DMS53 (cell line): ENCODE measurements at regions not wholly inside any gene's neighbourhood (a gene's known extent, or its start where the extent isn't known, plus 50 kb on each side); places are given as distances from the start of the nearest gene placed in this dataset.

Source experiments
- DNase-seq: peaks from one replicate; lab custom pipeline; 2025; lab: John Stamatoyannopoulos, UW

DNA sequence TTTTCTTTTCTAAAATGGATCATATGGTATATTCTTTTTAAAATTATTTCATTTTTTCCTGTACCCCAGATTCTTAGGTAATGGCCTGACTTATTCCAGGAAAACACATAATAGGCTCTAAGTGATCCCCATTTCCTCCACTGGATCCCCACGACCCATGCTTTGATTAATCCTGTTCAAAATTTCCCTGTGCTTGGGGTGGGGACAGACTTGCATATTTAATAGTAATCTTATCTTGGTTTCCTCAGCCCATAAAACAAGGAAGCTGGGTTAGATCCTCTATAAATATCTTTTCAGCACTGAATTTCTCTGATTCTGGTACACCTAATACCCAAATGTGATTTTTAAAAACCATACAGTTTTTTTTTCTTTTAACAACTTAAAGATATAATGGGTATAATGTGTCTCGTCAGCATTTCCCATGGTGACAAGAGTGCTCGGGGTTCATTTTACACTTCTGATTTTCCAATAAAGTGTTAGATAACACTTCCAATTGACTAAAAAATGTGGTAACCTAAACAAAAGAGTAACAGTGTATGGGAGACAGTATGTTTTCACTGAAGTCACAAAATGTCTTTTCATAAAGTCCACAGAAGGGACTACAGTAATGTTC is 693.5 kb upstream of the TENM3 start:
- DNase-seq: peak; percentile 17

DNA sequence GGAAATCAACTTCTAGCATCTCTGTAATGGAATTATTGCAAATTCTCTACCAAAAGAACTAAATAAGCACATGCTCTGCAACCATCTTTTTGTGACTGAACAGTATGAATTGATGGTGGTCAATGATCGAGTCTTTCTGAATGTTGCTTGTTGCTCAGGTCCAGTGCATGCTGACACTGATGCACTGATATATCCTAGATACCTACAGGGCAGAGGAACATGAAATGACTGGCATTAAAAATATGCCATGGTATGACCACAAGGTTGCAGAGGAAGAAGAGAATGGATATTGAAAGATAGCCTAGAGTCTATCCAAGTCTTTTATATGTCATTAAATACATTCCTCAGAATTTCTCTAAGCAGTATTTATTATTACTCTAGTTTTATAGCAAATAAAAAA is 692.8 kb upstream of the TENM3 start:
- DNase-seq: no peak

DNA sequence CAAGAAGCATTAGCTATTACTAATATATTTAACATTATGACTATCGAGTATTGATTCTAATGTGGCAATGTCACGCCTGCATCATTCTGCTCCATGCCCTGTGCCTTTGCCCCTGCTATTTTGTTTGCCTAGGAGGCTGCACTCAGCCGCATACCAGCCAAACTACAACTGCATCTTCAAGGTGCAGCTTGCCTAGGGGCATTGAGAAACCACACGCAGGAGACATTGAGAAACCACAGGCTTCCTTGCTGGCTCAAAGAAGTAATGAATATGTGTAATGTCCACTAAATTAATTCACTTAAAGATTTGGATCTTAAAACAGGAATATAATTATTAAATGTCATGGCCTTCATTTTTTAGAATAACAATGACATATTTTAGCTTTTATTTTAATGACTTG is 683.6 kb upstream of the TENM3 start:
- DNase-seq: no peak

DNA sequence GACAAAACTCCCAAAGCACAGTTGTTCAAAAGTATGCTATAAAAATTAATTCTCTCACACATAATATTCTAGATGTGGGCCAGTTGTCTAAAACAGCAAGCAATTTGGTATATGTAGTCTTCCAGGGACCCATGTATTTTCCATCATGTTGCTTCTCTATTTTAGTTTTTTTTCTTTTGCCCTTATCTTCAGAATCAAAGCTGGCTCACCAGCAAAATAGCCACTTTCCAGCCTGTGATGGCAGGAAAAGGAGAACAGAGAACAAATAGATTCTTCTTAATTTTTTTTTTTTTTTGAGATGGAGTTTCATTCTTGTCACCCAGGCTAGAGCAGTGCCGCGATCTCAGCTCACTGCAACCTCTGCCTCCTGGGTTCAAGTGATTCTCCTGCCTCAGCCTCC is 680.8 kb upstream of the TENM3 start:
- DNase-seq: no peak

DNA sequence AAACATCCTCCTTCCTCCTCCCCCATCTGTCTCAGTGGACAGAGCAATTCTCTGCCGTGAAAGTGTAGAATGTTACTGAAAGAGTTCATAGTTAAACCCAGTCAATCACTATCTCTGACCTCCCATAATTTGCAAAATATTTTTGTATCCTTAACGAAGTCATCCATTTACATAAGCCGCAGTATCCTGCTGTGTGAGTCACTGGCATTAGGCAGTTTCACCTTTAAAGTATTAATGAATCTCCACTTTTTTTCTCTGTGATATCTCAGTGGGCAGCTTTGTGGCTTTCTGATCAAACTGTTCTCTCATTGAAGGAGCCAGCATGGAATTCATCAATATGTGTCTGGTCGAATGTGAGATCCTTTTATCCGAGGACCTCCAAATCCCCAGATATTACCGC is 678.6 kb upstream of the TENM3 start:
- no peak for DNase-seq

DNA sequence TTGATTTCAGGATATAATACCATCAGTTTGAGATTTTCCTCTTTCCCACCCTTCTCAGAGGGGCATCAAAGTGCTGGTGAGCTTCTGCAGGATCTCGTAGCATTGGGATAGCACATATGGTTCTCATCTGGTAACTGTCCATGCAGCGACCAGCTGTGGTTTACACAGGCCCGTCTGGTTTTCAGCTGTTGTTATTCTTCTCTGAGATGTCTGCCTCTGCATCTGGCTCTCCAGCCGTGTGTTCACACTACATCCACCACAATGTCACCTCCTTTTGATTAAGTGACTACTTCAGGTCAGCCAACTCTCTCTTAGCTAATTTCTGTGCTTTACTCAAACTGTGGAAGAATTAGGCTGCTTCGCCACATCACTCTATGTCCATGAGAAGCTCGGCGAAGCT is 676.7 kb upstream of the TENM3 start:
- no peak for DNase-seq

DNA sequence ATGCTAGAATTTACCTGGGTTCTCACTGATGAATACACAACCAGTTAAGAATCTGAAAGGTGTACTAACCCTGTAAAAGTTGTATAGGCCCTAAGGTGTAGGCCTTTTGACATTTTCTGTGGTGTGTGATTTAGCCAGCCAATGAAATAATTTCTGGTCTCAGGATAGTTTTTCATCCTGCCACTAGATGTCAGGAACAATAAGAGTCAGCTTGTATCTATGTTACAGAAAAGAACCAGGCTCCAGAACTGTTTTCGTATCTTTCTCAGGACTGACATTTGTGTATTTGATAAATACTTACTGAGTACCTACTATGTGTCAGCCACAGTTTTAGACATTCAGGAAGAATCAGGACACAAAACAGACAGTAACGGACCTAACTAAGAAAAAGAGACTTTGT is 673.6 kb upstream of the TENM3 start:
- peak; percentile 65 for DNase-seq

DNA sequence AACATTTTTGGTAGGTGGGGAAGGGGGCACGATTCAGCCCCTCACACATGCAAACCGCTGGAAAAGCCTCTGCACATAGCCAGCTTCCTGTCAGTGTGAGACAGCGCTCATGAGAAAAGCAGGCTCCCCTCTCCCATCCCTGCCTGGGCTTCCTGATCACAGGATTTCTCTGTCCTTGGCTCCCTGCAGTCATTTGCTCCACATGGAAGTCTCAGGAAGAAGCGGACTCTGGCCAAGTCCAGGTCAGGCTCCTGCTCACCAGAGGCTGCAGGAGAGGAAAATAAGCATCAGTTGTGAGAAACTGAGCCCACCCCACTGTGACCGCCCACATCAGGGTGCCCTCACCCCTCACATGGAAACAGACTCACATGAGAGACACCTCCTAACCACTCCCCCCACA is 664.3 kb upstream of the TENM3 start:
- DNase-seq: no peak

DNA sequence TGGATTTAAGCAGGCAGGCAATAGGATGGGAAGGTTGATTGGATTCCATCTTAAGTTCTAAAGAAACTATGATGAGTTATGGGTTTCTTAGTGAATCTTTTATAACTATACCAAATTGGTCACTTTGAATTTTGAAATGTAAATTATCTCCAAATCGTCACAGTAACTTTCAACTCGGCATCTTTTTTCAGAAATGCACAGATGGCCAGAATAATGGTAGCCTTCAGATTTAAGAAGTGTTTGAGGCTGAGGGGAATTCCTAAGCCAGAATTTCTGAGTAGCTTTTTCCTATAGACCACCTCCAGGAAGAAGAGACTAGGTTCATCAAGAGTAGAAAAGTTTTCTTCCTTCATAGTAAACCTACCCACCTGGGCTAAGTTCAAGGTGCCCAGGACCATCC is 663.7 kb upstream of the TENM3 start:
- no peak for DNase-seq

DNA sequence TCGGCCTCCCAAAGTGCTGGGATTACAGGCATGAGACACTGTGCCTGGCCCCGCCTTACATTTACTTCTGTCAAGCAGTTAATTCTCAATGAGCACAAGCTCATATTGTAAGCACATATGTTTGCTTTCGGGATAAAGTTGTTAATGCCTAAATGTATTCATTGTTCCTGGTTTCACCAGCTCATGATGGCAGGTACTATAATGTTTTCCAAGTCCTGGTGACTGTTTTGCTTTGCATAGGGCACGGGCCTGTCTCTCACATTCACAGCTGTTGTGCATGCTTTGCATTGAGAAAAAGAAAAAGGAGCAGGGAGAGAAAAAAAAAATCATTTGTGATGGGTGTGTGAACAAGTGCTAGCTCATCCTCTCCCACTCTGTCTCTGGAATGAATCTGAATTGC is 661.2 kb upstream of the TENM3 start:
- no peak for DNase-seq

DNA sequence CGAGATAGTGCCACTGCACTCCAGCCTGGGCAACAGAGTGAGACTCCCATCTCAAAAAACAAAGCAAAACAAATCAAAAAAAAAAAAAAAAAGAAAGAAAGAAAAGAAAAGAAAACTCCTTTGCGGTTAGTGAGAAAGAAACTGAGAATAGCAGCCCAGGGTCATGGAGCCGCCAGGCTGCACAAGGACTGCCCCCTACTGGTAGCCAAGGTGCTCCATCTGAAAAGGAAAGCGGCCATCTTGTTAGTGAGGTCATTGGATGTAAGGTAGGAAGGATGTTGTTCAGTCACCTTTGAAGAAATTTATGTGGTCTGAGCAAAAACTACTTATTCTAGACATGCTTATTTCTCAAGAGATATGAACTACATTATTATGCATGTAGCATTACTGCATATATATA is 660.6 kb upstream of the TENM3 start:
- DNase-seq: peak; percentile 18

DNA sequence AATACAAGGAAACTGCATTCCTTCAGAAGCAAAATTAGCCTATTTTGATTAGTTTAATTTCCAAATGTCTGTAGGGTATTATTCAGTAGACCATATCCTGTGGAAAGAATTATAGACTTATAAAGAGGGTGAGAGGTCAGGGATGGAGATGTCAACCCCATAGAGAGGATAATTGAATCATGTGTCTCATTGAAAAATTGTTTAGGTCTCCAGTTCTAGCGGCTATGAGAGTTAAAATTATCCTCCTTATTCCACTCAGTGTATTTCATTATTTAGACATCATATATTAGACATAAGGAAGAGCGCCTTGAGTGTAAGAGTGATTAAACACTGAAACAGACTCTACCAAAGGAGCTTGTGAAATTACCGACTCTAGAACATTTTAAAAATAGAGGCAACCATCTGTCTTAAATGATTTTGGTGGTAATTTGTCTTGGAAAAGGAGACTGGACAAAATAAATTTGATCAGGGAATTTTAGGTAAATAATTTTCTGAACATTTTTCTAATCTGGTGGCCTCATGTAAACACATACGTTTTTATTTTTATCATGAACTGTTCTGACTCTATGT is 654.4 kb upstream of the TENM3 start:
- DNase-seq: no peak

DNA sequence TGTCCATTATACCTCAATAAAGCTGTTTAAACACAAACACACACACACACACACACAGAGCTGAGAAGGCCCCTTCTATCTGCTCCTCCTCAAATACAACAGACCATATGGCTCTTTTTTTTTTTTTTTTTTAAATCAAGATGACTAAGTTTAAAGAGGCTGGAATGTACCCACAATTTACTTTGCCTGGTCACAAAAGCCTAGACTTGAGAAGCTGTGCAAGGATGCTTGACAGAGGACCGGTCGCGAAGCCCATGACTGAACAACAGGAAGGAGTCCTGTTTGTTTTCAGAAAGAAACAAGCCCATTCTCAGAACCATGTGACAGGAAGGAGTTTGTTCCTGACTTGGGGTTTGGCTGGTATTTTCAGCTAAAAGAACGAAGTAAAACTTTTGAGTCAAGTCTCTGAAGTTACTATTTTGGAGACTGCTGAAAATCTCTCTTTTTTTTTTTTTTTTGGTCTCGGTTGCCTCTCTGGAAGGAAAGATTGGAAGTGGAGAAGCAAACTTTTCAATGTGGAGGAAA is 650.9 kb upstream of the TENM3 start:
- no peak for DNase-seq

DNA sequence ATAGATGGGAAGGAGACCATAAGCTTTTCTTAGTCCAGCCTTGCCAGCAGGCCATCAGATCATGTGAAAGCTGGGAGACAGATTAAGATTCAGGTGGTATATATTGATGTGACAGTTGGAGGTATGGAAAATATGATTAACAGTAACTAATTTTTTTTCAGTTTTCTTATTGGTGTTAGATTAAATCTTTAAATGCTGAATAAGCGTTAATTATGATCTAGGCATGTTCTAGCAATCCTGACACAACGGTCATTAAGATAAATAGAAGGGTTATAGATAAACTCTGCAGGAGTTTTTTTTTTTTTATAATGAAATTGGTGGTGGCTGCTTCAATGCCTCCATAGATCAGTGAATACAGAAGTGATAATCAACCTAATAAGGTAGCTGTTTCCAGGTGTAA is 649.5 kb upstream of the TENM3 start:
- DNase-seq: no peak

DNA sequence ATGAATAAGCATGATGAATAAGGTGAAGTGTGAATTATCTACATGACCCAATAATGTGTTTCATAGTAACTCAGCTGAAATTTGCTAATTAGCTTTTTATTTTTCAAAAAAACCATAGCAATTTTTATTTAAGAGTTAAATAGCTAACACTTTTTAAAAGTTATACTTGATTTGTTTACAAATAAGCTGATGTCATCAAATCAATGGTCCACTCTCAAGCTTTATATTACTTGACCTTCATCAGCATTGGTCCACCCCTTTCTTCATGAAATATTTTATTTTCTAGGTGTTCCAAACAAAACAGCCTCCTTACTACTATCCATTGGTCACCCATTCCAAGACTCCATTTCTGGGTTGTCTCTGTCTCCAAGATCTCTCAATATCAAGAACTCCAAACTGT is 649.0 kb upstream of the TENM3 start:
- DNase-seq: no peak

DNA sequence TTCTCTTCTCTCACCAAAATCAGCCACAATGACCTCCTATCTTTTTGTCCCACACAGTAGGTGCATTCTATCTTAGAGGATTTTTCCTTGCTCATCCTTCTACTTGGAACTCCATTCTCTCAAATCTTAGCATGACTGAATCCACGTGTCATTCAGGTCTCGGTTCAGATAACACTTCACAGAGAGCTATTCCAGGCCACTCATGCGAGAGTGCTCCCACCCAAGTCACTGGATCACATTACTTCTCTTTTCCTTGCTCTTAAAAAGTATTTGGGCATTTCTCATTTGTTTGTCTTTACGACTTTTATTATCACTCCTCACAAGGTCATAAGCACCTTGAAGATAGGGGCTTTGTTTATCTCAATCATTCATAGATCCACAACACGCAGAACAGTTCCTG is 647.5 kb upstream of the TENM3 start:
- no peak for DNase-seq

DNA sequence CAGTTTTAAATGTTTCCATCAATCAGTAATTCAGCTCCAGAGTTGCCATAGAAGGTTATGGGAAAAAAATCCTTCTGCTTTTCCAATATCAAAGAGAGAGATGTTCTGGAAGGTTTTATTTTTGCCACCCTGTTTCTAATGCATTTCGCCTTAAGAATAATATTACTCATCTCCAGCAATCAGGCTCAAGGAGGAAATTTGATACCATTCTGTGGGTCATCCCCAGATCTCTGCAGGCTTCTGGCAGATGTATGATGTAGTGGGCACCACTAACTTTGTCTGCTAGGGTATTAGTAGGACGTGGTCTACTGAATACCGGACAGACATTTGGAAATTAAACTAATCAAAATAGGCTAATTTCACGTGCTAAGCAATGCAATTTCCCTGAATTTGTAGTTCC is 645.4 kb upstream of the TENM3 start:
- no peak for DNase-seq

DNA sequence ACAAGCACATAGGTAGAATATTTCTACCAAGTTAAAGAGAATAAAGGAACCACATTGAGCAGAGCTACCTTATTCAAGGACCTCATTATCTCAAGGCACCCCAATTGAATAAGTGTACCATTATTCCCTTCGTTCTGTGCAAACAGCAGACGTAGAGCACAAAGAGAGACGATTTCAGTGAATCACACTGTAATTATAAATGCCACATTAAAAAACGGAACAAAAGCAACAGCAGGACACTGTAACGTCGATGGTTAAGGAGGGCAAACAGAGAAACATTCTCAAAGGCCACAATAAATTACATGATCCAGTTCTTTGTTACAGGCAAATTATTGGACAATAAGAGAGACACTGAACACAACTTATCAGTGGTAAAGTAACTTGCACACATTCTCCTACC is 644.1 kb upstream of the TENM3 start:
- no peak for DNase-seq

DNA sequence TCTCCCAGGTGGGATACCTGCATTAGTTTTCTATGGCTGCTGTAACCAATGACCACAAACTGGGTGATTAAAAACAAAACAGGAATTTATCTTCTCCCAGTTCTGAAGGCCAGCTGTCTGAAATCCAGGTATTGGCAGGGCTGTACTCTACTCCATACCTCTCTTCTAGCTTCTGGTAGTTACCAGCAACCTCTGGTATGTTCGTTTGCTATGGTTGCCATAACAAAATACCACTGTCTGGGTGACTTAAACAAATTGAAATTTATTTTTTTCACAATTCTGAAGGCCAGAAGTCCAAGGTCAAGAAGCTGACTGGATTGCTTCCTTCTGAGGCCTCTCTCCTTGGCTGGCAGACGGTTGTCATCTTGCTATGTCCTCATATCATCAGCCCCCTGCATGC is 642.1 kb upstream of the TENM3 start:
- no peak for DNase-seq

DNA sequence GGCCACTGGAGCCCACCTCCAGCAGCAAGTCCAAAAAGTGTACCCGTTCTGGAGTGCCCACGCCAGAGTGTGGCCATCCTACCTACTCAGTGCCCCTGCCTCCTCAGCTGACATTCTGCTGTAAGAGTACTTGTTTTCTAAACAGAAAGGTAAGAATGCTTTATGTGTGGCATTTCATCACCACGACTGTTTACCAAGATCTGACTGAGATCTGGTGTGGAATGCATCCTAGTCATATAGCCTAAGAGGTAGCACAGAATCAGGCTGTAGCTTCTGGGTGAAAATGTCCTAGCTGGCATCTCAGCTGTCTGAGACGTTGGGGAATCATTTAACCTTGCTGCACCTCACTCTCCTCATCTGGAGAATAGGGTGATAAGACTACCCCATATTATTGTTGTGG is 638.7 kb upstream of the TENM3 start:
- no peak for DNase-seq

DNA sequence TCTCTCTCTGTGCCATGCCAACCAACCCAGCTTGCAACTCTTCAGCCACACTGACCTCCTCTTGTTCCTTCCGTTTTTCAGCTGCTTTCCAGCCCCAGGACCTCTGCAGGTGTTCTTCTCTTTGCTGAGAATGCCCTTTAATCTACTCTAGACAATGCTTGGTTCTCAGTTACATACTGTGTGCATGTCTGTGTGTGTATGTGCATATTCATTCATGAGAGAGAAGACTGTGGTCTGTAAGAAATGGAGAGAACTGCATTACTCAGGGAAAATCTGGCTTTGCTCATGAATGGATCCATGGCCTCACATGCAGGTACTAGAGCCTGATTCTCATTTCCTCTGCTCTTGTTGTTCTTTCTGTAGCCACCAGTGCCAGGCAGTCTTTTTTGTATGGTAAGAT is 636.9 kb upstream of the TENM3 start:
- DNase-seq: no peak

DNA sequence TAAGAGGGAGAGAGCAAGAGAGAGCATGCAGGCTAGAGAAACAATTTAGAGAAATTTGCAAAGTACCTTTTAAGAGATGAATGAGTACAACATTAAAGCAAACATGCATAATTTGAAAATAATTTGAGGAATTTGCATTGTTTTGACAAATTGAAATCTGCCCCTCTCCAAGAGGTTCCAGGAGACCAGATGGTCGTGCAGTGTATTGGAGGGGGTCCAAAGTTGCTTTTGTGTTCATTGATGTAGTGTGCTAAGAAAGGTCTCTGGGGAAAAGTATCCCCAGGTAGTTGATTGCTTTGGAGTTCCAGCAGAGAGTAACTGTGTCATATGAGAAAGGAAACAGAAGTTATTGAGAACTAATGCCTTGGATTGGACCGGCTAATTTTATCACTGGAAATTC is 635.0 kb upstream of the TENM3 start:
- DNase-seq: no peak

DNA sequence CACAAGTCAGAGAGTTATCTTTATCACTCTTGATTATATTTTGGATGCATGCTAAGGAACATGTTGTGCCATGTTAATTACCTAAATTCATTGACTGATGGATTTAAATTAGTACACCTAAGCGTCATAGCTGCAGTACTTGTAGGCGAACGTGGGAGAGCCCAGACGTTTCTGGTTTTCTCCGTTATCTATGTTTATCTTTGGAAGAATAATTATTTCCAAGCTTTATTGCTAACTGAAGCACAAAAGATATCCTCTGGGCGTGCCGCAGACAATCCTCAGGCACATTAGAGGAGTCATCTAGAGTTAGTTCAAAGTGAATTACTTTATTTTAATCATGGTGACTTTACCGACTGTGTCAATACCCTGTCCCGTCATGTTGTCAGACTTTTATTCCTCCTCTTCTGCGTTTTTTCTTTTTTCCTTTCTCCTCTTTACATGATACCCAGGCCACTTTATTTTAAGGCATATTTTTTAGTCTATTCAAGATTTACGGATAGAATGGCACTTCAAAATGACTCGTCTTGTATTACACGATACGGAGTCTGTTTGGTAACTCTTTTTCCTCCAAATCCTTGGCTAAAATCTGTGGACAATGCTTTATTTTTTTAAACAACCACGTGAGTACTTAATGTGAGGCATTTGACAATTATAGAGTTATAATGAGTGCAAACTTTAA is 632.0 kb upstream of the TENM3 start:
- DNase-seq: no peak
